ENCODE measurements at regions not wholly inside any gene's neighbourhood (a gene's known extent, or its start where the extent isn't known, plus 50 kb on each side); places are given as distances from the start of the nearest gene placed in this dataset.

DNA sequence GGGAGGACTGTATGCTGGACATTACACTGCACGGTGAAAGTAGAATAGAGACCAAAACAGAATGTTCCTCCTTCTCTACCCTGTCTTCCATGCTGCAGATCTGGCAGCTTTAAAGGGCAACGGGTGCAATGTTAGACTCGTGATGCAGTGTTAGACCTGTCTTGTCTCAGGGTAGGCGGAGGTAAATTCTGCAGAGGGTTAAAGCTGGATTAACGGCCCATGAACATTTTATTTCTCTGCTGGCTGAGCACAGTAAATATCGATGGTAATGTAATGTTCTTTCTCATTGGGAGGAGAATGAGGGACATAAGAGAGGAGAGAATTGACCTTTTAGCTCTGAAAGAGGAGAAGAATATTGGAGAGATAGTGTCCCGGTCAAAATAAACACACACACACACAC, 178.9 kb downstream of the NMUR2 start:
- TF ChIP-seq, protein P1, sequence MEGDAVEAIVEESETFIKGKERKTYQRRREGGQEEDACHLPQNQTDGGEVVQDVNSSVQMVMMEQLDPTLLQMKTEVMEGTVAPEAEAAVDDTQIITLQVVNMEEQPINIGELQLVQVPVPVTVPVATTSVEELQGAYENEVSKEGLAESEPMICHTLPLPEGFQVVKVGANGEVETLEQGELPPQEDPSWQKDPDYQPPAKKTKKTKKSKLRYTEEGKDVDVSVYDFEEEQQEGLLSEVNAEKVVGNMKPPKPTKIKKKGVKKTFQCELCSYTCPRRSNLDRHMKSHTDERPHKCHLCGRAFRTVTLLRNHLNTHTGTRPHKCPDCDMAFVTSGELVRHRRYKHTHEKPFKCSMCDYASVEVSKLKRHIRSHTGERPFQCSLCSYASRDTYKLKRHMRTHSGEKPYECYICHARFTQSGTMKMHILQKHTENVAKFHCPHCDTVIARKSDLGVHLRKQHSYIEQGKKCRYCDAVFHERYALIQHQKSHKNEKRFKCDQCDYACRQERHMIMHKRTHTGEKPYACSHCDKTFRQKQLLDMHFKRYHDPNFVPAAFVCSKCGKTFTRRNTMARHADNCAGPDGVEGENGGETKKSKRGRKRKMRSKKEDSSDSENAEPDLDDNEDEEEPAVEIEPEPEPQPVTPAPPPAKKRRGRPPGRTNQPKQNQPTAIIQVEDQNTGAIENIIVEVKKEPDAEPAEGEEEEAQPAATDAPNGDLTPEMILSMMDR (IDR thresholded peaks at IDR 0.05; ENCODE audit: control insufficient read depth, extremely low read depth, insufficient read depth) = no peak
- H3K4me3 ChIP-seq (ENCODE audit: low read depth, low read length) = no peak overlapping the region
- DNase-seq (ENCODE audit: low read depth) = no peak

DNA sequence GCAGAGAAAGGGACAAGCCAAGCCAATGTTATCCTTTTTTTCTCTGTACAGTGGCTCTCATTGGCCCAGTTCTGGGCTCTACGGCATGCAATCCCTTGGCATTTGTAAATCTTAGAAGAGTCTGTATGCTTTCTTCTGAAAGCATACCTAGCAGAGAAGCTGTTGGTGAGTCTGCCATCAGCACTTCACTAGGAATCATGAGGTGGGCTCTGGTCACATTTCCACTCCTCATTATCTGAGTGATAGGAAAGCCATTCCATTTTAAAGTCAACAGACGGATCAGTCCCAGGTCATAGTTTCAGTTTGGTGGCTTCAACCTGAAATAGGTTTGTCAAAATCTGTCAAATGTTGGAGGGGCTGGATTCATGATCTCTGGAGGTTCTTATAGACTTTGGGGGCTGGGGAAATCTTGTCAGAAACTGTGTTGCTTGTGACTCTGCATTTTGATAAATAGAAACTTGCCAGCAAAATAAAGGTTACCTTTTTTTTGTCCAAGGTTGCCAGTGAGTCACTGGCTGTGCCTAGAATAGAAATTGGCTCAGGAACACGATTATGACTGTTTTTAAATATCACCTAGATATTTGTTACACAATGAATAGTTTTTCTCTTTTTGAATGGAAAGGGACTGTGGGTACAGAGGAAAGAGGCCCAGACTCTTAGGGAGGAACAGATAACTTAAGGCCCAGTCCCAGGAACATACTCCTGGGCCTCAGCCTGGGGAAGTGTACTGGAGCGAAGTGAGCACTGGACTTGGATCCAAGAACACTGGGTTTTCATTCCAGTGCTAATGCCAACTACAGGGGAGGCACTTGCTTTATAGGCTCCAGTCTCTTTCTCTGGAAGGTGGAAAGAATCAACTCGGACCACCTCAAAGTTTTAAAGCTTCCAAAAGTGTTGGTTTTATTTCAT, 183.1 kb downstream of the NMUR2 start:
- H3K4me3 ChIP-seq (ENCODE audit: low read depth, low read length) = no peak overlapping the region
- TF ChIP-seq, protein P1 (IDR thresholded peaks at IDR 0.05; ENCODE audit: control insufficient read depth, extremely low read depth, insufficient read depth) = no peak
- no peak for DNase-seq (ENCODE audit: low read depth)

DNA sequence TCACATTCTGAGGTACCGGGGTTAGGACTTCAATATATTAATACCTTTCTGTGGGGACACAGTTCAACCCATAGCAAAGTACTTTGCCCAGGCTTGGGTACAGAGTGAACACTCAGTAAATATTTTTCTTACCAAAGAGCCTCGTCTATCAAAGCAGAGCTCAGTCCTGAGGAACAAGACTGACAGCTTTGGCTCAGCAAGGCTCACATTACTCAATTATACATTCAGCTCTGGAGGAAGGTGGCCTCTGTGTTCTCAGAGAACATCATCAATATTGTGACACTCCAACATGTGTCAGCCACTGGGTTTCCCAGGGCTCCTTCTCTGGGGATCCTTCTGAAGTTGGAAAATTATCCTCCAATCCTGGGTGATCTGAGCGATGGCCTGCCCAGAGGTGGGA, 186.4 kb downstream of the NMUR2 start:
- TF ChIP-seq, protein P1 (IDR thresholded peaks at IDR 0.05; ENCODE audit: control insufficient read depth, extremely low read depth, insufficient read depth) = no peak
- no peak overlapping the region for H3K4me3 ChIP-seq (ENCODE audit: low read depth, low read length)
- DNase-seq (ENCODE audit: low read depth) = peak; percentile 34

DNA sequence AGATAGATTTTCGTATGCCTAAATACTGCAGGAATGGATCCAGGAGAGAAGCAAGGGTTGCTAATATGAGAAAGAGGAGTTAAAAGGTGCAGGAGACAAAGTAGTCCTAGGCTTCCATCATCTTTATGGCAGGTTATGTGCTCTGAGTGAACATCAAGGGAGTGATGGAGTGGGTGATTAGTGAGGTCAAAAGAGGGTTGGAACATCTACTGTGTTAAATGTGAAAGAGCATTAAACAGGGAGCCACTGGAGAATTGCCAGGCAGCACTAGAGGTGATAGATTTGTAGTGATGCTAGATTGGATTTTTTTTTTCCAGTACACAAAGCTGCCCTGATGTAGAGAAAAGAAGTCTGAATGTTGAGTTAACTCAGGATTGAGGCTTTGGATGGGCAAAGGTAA, 199.3 kb downstream of the NMUR2 start:
- TF ChIP-seq, protein P1 (IDR thresholded peaks at IDR 0.05; ENCODE audit: control insufficient read depth, extremely low read depth, insufficient read depth) = no peak
- H3K4me3 ChIP-seq (ENCODE audit: low read depth, low read length) = no peak overlapping the region
- DNase-seq (ENCODE audit: low read depth) = no peak

DNA sequence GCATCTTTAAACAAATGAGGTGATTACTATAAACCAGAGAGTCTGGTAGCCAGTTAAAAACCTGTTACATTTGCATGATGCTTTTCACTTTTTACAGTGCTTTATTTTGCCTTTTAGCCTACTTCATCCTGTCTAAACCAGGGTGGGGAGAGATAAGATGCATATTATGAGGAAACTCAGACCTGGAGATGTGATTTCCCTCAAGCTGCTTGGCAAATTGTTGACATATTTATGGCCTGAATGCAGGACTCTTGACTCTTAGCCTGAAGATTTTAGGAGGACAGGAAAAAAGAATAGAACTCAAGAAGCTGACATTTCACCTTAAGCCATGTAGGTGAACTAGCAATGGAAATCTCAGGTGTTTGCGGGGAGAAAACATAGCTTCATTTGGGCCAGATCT, 202.8 kb downstream of the NMUR2 start:
- H3K4me3 ChIP-seq (ENCODE audit: low read depth, low read length) = no peak overlapping the region
- no peak for DNase-seq (ENCODE audit: low read depth)
- TF ChIP-seq, protein P1 (IDR thresholded peaks at IDR 0.05; ENCODE audit: control insufficient read depth, extremely low read depth, insufficient read depth) = no peak

DNA sequence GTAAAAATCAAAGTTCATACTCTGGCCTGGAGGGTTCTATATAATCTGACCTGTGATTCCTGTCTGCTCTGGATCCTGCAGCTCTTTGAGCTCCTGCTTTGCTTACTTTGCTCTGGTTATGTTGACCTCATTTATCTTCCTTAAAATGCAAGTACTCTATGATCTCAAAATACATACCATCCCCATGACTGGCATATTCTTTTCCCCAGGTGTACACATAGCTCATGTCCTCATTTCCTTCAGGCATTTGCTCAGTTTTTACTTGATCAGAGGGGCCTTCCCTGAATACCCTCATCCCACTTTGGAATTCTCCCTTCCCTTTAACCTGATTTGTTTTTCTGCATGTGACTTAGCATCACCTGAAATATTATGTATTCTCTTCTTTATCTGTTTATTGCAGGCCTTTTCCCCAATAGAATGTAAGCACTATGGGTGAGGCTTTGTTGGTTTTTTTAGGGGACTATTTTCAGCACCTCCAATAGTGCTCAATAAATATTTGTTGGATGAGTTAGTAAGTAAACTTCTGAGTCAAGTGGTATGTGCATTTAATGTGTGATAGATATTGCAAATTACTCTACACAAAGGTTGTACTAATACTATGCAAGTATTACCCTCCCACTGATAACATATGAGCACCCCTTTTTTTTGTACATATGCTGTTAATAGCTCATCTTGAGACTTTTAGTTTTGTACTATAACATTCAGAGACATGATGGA, 211.5 kb downstream of the NMUR2 start:
- no peak for DNase-seq (ENCODE audit: low read depth)
- TF ChIP-seq, protein P1 (IDR thresholded peaks at IDR 0.05; ENCODE audit: control insufficient read depth, extremely low read depth, insufficient read depth) = no peak
- H3K4me3 ChIP-seq (ENCODE audit: low read depth, low read length) = no peak overlapping the region
